ENCODE measurements at regions not wholly inside any gene's neighbourhood (a gene's known extent, or its start where the extent isn't known, plus 50 kb on each side); places are given as distances from the start of the nearest gene placed in this dataset.

- Histone ChIP-seq H3K27ac (replicated peaks) (no peak overlapping the region), H3K4me1 (peaks cover 6% of the 10 kb centered on the region), H3K27me3 (ENCODE audit: low read depth) (no peaks in the 10 kb centered on the region), H3K4me3 (no peak overlapping the region), H3K9me3 (replicated peaks) (no peaks in the 10 kb centered on the region), H3K36me3 (no peaks in the 10 kb centered on the region)
- DNase-seq: no peak
- intact Hi-C loops (cut with micrococcal nuclease): no loop called here
- TF ChIP-seq, protein P1, sequence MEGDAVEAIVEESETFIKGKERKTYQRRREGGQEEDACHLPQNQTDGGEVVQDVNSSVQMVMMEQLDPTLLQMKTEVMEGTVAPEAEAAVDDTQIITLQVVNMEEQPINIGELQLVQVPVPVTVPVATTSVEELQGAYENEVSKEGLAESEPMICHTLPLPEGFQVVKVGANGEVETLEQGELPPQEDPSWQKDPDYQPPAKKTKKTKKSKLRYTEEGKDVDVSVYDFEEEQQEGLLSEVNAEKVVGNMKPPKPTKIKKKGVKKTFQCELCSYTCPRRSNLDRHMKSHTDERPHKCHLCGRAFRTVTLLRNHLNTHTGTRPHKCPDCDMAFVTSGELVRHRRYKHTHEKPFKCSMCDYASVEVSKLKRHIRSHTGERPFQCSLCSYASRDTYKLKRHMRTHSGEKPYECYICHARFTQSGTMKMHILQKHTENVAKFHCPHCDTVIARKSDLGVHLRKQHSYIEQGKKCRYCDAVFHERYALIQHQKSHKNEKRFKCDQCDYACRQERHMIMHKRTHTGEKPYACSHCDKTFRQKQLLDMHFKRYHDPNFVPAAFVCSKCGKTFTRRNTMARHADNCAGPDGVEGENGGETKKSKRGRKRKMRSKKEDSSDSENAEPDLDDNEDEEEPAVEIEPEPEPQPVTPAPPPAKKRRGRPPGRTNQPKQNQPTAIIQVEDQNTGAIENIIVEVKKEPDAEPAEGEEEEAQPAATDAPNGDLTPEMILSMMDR (IDR thresholded peaks at IDR 0.05; ENCODE audit: borderline replicate concordance): no peak
These were observed 329.9 kb upstream of the TBL1XR1 start for GRCh38 chr3:177527182-177527581.

- Histone ChIP-seq H3K27me3 (ENCODE audit: low read depth) (no peaks in the 10 kb centered on the region), H3K4me1 (peaks cover 6% of the 10 kb centered on the region), H3K36me3 (no peaks in the 10 kb centered on the region), H3K4me3 (no peak overlapping the region), H3K27ac (replicated peaks) (no peak overlapping the region), H3K9me3 (replicated peaks) (no peaks in the 10 kb centered on the region)
- no peak for DNase-seq
- intact Hi-C loops (cut with micrococcal nuclease): no loop called here
- TF ChIP-seq, protein P1 (IDR thresholded peaks at IDR 0.05; ENCODE audit: borderline replicate concordance): no peak
These were observed 331.2 kb upstream of the TBL1XR1 start for GRCh38 chr3:177528306-177529070.

GRCh38 chr3:177529071-177529550 is 331.8 kb upstream of the TBL1XR1 start:
- Histone ChIP-seq H3K27me3 (ENCODE audit: low read depth) (no peaks in the 10 kb centered on the region), H3K4me3 (no peak overlapping the region), H3K36me3 (no peaks in the 10 kb centered on the region), H3K27ac (replicated peaks) (no peak overlapping the region), H3K4me1 (peaks cover 6% of the 10 kb centered on the region), H3K9me3 (replicated peaks) (no peaks in the 10 kb centered on the region)
- TF ChIP-seq, protein P1 (IDR thresholded peaks at IDR 0.05; ENCODE audit: borderline replicate concordance): no peak
- intact Hi-C loops (cut with micrococcal nuclease): no loop called here
- no peak for DNase-seq

DNA sequence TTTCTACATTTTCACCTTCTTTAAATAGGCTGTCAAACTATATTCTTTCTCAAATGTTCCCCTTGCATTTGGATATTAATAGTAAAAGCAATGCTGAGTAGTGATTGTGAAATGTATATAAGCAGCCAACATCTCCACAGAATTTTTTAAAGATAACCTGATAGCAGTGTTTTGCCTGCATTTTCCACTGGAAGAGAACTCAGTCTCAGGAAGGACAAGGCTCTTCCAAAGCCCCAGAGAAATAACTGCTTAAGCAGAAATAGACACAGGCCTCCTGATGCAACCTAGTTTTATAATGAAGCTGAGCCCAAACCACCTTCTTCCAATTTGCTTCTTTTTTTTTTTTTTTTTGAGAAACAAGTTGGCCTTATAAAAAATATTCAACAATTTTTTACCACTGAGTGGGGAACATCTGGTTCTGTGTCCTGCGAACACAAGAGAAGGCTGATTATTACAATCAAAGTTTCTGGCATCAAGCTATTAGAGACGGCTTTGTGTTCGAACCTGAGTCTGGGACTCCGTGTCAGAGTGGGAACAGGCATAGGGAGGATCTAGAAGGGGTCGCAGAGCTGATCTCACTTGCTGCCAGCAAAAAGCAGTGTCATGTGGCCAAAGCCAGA is 332.5 kb upstream of the TBL1XR1 start:
- DNase-seq: no peak
- TF ChIP-seq, protein P1 (IDR thresholded peaks at IDR 0.05; ENCODE audit: borderline replicate concordance): no peak
- H3K4me1 ChIP-seq: peaks cover 6% of the 10 kb centered on the region
- no peaks in the 10 kb centered on the region for H3K27me3 ChIP-seq (ENCODE audit: low read depth)
- H3K4me3 ChIP-seq: no peak overlapping the region
- peak overlapping the region; percentile 45 for H3K27ac ChIP-seq (replicated peaks)
- H3K36me3 ChIP-seq: no peaks in the 10 kb centered on the region
- intact Hi-C loops (cut with micrococcal nuclease): no loop called here
- no peaks in the 10 kb centered on the region for H3K9me3 ChIP-seq (replicated peaks)

DNA sequence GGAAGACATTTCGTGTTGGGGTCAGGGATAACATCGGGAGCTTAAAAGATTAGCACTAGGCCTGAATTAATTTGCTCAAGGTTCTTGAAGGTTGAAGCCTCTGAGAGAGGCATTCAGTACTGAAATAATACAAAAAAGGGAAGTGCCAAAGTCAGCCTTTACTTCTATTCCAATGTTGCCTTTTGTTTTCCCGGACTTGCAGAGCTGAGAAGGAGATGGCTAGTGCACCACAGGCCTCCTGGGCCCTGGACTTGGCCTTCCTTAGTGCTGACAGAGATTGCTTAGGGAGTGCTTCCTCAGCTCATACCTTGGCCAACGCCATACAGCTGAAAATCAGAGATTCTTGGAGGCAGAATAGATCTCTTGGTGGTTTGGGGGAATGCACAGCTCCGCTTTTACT is 333.6 kb upstream of the TBL1XR1 start:
- H3K4me1 ChIP-seq: peaks cover 6% of the 10 kb centered on the region
- no peaks in the 10 kb centered on the region for H3K36me3 ChIP-seq
- no peak overlapping the region for H3K4me3 ChIP-seq
- no peak overlapping the region for H3K27ac ChIP-seq (replicated peaks)
- H3K27me3 ChIP-seq (ENCODE audit: low read depth): no peaks in the 10 kb centered on the region
- H3K9me3 ChIP-seq (replicated peaks): no peaks in the 10 kb centered on the region
- intact Hi-C loops (cut with micrococcal nuclease): no loop called here
- DNase-seq: peak; percentile 39
- TF ChIP-seq, protein P1 (IDR thresholded peaks at IDR 0.05; ENCODE audit: borderline replicate concordance): no peak

Measured in left ventricle myocardium inferior (tissue), 1 donor.